OCI-LY7 (cell line): ENCODE measurements at regions not wholly inside any gene's neighbourhood (a gene's known extent, or its start where the extent isn't known, plus 50 kb on each side); places are given as distances from the start of the nearest gene placed in this dataset.

Experiments
- BruUV-seq: library from RNA; stranded (reverse); fragments of 400-500 nt; replicated peaks from 2 replicates; lab custom pipeline; 2021; lab: Mats Ljungman, UMichigan
- CTCF ChIA-PET: fragments of 300-600 bp; sonication (Branson Sonifier 250); formaldehyde crosslinking; loops from one replicate; lab custom pipeline; 2022; ENCODE audit warnings: antibody characterized with exemption; ENCODE audit not compliant: unreplicated experiment; lab: Charles Lee
- POLR2A ChIA-PET: fragments of 300-600 bp; sonication (Branson Sonifier 250); formaldehyde crosslinking; loops from one replicate; lab custom pipeline; 2022; ENCODE audit warnings: antibody characterized with exemption; lab: Charles Lee
- DNase-seq: peaks from one replicate; pipeline ENCODE4 v3.0.0-alpha.2; 2015; ENCODE audit warnings: low spot score
- H2AFZ ChIP-seq: fragments of 200-600 bp; sonication (generic), shearing (Covaris generic); 2 replicates; pipeline ENCODE4 v1.6.1; 2014; ENCODE audit warnings: mild to moderate bottlenecking, antibody characterized with exemption, low read length, moderate library complexity
- H3K27ac ChIP-seq: fragments of 200-600 bp; sonication (generic); 2 replicates; pipeline ENCODE4 v1.5.1; 2014; ENCODE audit warnings: mixed run types, low read depth, mild to moderate bottlenecking, moderate library complexity, low read length, inconsistent platforms; ENCODE audit not compliant: poor library complexity, severe bottlenecking
- H3K36me3 ChIP-seq: fragments of 200-600 bp; sonication (generic); 2 replicates; pipeline ENCODE4 v1.6.1; 2014; ENCODE audit warnings: mild to moderate bottlenecking, antibody characterized with exemption, low read length, moderate library complexity, mixed read lengths; ENCODE audit not compliant: insufficient read depth
- H3K4me1 ChIP-seq: fragments of 200-600 bp; sonication (generic); 2 replicates; pipeline ENCODE4 v1.5.1; 2014; ENCODE audit warnings: mild to moderate bottlenecking, low read length; ENCODE audit not compliant: insufficient read depth, poor library complexity, severe bottlenecking
- H3K4me2 ChIP-seq: fragments of 200-600 bp; sonication (generic); 2 replicates; pipeline ENCODE4 v1.6.1; 2014; ENCODE audit warnings: mild to moderate bottlenecking, low read length
- H3K4me3 ChIP-seq: fragments of 200-600 bp; sonication (generic); 2 replicates; pipeline ENCODE4 v1.5.1; 2014; ENCODE audit warnings: mild to moderate bottlenecking, low read depth, low read length; ENCODE audit not compliant: poor library complexity, severe bottlenecking
- H3K79me2 ChIP-seq: fragments of 200-600 bp; sonication (generic); 2 replicates; pipeline ENCODE4 v1.6.1; 2016; ENCODE audit warnings: low read depth, mild to moderate bottlenecking, low read length, moderate library complexity, mixed read lengths; ENCODE audit not compliant: insufficient read depth
- H3K9me2 ChIP-seq: fragments of 200-600 bp; sonication (generic); 2 replicates; pipeline ENCODE4 v1.6.1; 2016; ENCODE audit warnings: mild to moderate bottlenecking, low read length, mixed read lengths; ENCODE audit not compliant: insufficient read depth
- H3K9me3 ChIP-seq: fragments of 200-600 bp; sonication (generic); 2 replicates; pipeline ENCODE4 v1.6.1; 2014; ENCODE audit warnings: mild to moderate bottlenecking, mixed run types, low read length, mixed read lengths
- H4K20me1 ChIP-seq: fragments of 200-600 bp; sonication (generic); 2 replicates; pipeline ENCODE4 v1.6.1; 2014; ENCODE audit warnings: mild to moderate bottlenecking, antibody characterized with exemption, low read length, moderate library complexity, mixed read lengths; ENCODE audit not compliant: insufficient read depth
- EZH2phosphoT487 ChIP-seq: fragments of 200-600 bp; sonication (generic); IDR thresholded peaks from 2 replicates; pipeline ENCODE4 v1.6.1; 2018; ENCODE audit warnings: low read depth, borderline replicate concordance, mild to moderate bottlenecking, mixed run types, antibody characterized with exemption, low read length, moderate library complexity, mixed read lengths
- intact Hi-C: fragments of 100-400 bp; cut with micrococcal nuclease; formaldehyde crosslinking; loops from one replicate; pipeline ENCODE4 v1.10.0; 2022; ENCODE audit not compliant: unreplicated experiment
- TF ChIP-seq, protein P1 (sequence below): fragments of 200-600 bp; sonication (generic); conservative IDR thresholded peaks from 2 replicates; pipeline ENCODE4 v1.5.1; 2014; ENCODE audit warnings: mild to moderate bottlenecking, antibody characterized with exemption, low read length, moderate library complexity, mixed read lengths

DNA sequence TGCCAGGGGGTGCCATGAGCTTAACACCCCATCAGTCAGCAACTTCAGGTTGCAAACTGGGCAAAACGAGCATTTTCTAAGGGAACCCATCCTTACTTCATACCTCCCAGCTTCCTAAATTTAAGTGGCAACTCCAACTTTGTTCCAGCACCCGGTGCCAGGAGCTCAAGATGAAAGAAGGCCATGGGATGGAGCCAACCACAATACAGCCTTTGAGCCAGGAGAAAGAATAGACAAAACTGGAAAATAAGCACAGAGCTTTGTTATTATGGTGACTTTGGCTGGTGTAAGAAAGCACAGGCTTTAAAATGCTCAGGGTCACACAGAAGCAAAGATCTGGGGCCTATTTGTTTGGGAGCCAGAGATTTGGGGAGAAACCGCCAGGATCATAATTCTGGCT lies 388.7 kb upstream of the MGMT start:
- TF ChIP-seq, protein P1, sequence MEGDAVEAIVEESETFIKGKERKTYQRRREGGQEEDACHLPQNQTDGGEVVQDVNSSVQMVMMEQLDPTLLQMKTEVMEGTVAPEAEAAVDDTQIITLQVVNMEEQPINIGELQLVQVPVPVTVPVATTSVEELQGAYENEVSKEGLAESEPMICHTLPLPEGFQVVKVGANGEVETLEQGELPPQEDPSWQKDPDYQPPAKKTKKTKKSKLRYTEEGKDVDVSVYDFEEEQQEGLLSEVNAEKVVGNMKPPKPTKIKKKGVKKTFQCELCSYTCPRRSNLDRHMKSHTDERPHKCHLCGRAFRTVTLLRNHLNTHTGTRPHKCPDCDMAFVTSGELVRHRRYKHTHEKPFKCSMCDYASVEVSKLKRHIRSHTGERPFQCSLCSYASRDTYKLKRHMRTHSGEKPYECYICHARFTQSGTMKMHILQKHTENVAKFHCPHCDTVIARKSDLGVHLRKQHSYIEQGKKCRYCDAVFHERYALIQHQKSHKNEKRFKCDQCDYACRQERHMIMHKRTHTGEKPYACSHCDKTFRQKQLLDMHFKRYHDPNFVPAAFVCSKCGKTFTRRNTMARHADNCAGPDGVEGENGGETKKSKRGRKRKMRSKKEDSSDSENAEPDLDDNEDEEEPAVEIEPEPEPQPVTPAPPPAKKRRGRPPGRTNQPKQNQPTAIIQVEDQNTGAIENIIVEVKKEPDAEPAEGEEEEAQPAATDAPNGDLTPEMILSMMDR: no peak
- TF ChIP-seq EZH2phosphoT487: no peak
- ChIA-PET POLR2A (no interaction called here), CTCF (no interaction called here)
- no peak overlapping the region for H3K4me2 ChIP-seq
- no TSS peak for BruUV-seq
- no peak overlapping the region for H3K27ac ChIP-seq
- no peaks in the 10 kb centered on the region for H3K36me3 ChIP-seq
- DNase-seq: no peak
- H3K4me3 ChIP-seq: no peak overlapping the region
- H3K79me2 ChIP-seq: no peaks in the 10 kb centered on the region
- H3K4me1 ChIP-seq: no peaks in the 10 kb centered on the region
- no peak overlapping the region for H2AFZ ChIP-seq
- no peaks in the 10 kb centered on the region for H3K9me2 ChIP-seq
- intact Hi-C loops: no loop called here
- H4K20me1 ChIP-seq: no peaks in the 10 kb centered on the region
- no peaks in the 10 kb centered on the region for H3K9me3 ChIP-seq

DNA sequence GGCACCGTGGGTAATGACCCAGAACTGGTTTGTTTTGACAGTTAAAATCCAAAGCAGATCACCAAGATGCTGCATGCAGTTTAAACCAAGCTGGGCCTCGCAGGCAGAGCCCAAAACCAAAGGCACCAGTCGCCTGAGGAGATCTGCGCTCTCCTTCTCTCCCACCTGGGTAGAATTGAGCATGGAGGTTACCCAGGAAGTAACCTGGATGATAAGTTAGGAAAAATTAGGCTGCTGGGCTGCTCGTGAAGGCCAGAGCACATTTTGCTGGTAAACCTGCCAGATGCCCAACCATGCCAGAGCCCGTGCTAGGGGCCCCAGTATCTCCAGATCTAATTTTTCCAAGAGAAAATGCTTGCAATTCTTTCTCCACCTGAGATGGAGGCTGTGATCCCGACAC lies 388.3 kb upstream of the MGMT start:
- Histone ChIP-seq H2AFZ (no peak overlapping the region), H3K4me2 (no peak overlapping the region), H3K79me2 (no peaks in the 10 kb centered on the region), H3K4me1 (no peaks in the 10 kb centered on the region), H3K27ac (no peak overlapping the region), H4K20me1 (no peaks in the 10 kb centered on the region), H3K9me2 (no peaks in the 10 kb centered on the region), H3K9me3 (no peaks in the 10 kb centered on the region), H3K36me3 (no peaks in the 10 kb centered on the region), H3K4me3 (no peak overlapping the region)
- BruUV-seq: no TSS peak
- ChIA-PET CTCF (no interaction called here), POLR2A (no interaction called here)
- DNase-seq: no peak
- intact Hi-C loops: no loop called here
- no peak for TF ChIP-seq EZH2phosphoT487
- TF ChIP-seq, protein P1: no peak

DNA sequence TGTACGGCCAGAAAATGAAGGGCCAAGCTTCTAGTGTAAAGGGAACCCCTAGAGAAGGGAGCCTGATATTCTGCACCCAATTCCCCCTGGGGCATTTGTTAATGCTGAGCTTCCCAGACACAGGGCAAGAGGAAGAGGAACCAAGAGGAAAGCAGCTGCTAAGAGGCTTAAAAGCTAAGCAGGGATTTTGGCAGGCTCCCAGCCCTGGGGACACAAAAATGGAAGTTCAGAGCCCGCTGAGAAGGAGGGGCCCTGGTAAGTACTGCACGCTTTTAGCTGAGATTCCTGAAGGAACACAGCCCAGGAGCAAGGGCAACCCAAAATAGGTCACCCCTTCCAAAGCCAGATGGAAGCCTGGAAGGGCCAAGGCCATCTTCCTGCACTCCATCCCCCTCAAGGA lies 387.3 kb upstream of the MGMT start:
- Histone ChIP-seq H3K27ac (no peak overlapping the region), H3K4me1 (no peaks in the 10 kb centered on the region), H3K9me2 (no peaks in the 10 kb centered on the region), H2AFZ (no peak overlapping the region), H3K4me2 (no peak overlapping the region), H4K20me1 (no peaks in the 10 kb centered on the region), H3K4me3 (no peak overlapping the region), H3K9me3 (no peaks in the 10 kb centered on the region), H3K79me2 (no peaks in the 10 kb centered on the region), H3K36me3 (no peaks in the 10 kb centered on the region)
- POLR2A ChIA-PET: no interaction called here
- TF ChIP-seq, protein P1: no peak
- TF ChIP-seq EZH2phosphoT487: no peak
- DNase-seq: no peak
- no TSS peak for BruUV-seq
- intact Hi-C loops: no loop called here
- CTCF ChIA-PET: no interaction called here
